ELF-1 (cell line): ENCODE measurements at regions not wholly inside any gene's neighbourhood (a gene's known extent, or its start where the extent isn't known, plus 50 kb on each side); places are given as distances from the start of the nearest gene placed in this dataset.
"Not testable (repeated sequence)": the region's sequence is repeated elsewhere in the genome, so short reads cannot be mapped to it uniquely, and the experiment has no call there.

ENCODE experiments used
- DNase-seq: peaks from one replicate; pipeline ENCODE4 v3.0.0-alpha.2; 2016; ENCODE audit warnings: low read depth, low spot score

- peak; percentile 96 for DNase-seq
Observed at GRCh38 chr7:65251851-65252620, 121.6 kb upstream of the ZNF92 start.

- DNase-seq, result peak; percentile 45
Observed at GRCh38 chr7:65250697-65251395, 122.8 kb upstream of the ZNF92 start.

GRCh38 chr7:65250216-65250615 is 123.4 kb upstream of the ZNF92 start:
- DNase-seq, result no peak

- DNase-seq, result no peak
Observed at GRCh38 chr7:65247491-65247890, 126.2 kb upstream of the ZNF92 start.

GRCh38 chr7:65239707-65240352 is 133.8 kb upstream of the ZNF92 start:
- peak; percentile 75 for DNase-seq

- peak; percentile 35 for DNase-seq
Observed at GRCh38 chr7:65239324-65239706, 134.3 kb upstream of the ZNF92 start.

- DNase-seq, result no peak
Observed at GRCh38 chr7:65238785-65239184, 134.9 kb upstream of the ZNF92 start.

- DNase-seq, result no peak
Observed at GRCh38 chr7:65235586-65235985, 138.1 kb upstream of the ZNF92 start.

- no peak for DNase-seq
Observed at GRCh38 chr7:65233409-65234034, 140.1 kb upstream of the ZNF92 start.

GRCh38 chr7:65230231-65230630 is 143.4 kb upstream of the ZNF92 start:
- no peak for DNase-seq

- no peak for DNase-seq
Observed at GRCh38 chr7:65225422-65226006, 148.1 kb upstream of the ZNF92 start.

GRCh38 chr7:65222655-65223054 is 151.0 kb upstream of the ZNF92 start:
- DNase-seq, result no peak

- no peak for DNase-seq
Observed at GRCh38 chr7:65221683-65222082, 152.0 kb upstream of the ZNF92 start.

GRCh38 chr7:65219623-65220022 is 154.0 kb upstream of the ZNF92 start:
- no peak for DNase-seq

GRCh38 chr7:65216469-65216868 is 157.2 kb upstream of the ZNF92 start:
- peak; percentile 73 for DNase-seq

- DNase-seq, result not testable (repeated sequence)
Observed at GRCh38 chr7:65213260-65213659, 160.4 kb upstream of the ZNF92 start.

GRCh38 chr7:65199221-65199620 is 174.4 kb upstream of the ZNF92 start:
- DNase-seq, result not testable (repeated sequence)

GRCh38 chr7:65193334-65194058 is 180.2 kb upstream of the ZNF92 start:
- DNase-seq, result not testable (repeated sequence)

- DNase-seq, result not testable (repeated sequence)
Observed at GRCh38 chr7:65177041-65177440, 170.6 kb upstream of the ERV3-1 start.

- not testable (repeated sequence) for DNase-seq
Observed at GRCh38 chr7:65150105-65150504, 143.6 kb upstream of the ERV3-1 start.
